GM12874 (cell line): ENCODE measurements at regions not wholly inside any gene's neighbourhood (a gene's known extent, or its start where the extent isn't known, plus 50 kb on each side); places are given as distances from the start of the nearest gene placed in this dataset.

Experiments
- TF ChIP-seq, protein P1 (sequence below): IDR thresholded peaks from 2 replicates; pipeline ENCODE4 v1.5.1; 2011; ENCODE audit warnings: low read depth, mild to moderate bottlenecking, control low read depth, low read length, moderate library complexity; ENCODE audit not compliant: insufficient read depth

DNA sequence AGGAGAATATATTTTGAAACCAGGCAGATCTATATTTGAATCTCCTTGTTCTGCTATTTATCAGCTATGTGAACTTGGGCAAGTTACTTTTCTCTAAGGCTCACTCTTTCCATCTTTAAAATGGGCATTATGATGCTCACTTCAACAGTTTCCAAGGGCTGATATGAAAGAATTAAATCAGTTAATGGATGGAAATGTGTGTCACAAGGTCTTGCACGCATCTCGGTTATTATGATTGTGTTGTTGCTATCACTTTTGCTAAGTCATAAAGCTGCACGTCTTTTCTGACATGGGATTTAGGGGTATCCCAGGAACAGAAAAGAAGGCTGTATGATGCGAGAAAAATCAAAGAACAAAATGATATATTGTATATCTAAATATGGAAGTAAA is 721.5 kb upstream of the TBX3 start:
- TF ChIP-seq, protein P1, sequence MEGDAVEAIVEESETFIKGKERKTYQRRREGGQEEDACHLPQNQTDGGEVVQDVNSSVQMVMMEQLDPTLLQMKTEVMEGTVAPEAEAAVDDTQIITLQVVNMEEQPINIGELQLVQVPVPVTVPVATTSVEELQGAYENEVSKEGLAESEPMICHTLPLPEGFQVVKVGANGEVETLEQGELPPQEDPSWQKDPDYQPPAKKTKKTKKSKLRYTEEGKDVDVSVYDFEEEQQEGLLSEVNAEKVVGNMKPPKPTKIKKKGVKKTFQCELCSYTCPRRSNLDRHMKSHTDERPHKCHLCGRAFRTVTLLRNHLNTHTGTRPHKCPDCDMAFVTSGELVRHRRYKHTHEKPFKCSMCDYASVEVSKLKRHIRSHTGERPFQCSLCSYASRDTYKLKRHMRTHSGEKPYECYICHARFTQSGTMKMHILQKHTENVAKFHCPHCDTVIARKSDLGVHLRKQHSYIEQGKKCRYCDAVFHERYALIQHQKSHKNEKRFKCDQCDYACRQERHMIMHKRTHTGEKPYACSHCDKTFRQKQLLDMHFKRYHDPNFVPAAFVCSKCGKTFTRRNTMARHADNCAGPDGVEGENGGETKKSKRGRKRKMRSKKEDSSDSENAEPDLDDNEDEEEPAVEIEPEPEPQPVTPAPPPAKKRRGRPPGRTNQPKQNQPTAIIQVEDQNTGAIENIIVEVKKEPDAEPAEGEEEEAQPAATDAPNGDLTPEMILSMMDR: no peak

DNA sequence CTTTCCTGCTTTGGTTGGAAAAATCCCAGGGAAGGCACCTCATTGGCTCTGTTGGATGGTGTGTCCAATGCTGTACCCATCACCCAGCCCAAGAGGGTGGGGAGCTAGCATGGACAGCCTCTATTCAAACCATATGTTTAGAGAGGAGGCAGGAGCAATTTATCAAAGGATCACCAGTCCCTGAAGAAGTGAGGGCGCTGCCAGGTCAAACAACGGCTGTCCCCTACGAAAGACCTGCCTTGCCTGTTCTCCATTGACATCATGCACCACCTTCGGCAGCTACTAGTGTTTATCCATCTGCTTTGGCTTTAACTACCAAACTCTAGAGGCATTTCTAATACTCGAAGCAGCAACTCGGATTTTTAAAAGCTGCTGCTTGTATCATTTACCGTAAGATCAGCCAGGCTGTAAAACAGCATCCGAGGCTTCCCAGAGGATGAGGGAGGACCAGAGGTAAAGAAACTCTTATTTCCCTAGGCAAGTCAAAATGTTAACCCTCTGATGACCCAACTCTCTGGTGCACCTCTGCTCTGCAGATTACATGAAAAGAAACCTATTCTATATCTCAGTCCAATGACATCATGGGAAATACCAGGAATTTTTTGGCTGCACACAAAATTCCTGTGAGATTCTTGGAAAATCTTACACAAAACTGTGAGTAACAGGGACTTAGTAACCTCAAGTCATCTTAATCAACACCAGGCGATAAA is 720.9 kb upstream of the TBX3 start:
- TF ChIP-seq, protein P1: no peak

DNA sequence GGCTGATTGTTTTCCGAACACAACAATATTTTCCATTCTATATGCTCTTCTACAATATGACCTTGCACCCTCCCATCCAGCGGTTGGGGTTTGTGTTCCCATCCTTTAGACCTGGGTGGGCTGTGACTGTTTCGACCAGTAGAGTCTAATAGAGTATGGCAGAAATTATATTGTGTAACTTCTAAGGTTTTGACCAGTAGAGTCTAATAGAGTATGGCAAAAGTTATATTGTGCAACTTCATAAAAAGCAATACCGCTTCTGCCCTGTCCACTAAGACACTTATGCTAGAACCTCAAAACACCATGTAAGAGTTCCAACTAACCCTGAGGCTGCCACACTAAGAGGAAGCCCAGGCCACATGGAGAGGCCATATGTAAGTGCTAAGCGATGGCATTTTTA is 719.7 kb upstream of the TBX3 start:
- TF ChIP-seq, protein P1: no peak

DNA sequence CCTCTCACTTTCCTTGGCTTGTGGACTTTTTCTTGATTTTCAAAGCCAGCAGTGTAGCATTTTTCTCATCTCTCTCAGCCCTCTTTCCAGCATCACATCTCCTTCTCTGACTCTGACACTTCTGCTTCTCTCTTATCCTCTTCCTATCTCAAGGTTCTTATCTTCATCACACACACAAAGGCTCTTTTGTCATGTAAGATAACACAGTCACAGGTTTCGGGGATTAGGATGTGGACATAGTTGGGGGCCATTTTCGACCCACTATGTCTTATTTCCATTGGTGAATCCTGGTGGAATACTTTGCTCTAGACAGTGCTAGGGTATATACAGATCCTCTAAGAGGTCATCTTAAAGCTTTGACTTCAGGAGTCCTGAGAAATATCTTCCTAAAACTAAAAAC is 719.3 kb upstream of the TBX3 start:
- TF ChIP-seq, protein P1: no peak

DNA sequence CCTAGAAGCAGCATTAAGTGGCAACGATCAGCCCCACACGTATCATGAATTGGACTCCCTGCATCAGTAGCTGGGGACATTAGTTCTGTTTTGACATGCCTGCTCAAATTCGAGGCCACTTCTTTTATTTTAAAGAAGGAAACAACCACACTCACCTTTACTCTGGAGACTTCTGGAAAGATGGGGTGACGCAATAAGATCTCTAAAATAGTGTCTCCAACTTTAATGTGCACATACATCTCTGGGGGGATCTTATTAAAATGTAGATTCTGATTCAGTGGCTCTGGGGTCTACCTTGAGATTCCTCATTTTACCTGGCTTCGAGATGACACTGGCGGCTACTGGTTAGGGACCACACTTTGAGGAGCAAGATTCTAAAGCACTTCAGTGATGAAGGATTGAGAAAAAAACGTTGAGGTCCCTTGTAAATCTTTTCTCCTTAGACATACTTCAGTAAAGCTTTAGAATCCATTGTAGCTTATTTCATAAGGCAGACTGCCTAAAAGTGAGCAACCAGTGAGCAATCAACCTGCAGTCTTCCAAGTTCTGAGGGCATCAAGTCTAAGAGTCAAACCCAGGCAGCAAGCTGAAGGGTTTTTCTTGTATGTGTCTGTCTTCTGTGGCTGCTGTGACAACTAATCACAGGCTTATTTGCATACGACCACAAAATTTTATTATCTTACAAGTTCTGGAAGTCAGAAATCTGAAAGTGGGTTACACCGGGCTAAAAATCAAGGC is 718.6 kb upstream of the TBX3 start:
- TF ChIP-seq, protein P1: no peak

DNA sequence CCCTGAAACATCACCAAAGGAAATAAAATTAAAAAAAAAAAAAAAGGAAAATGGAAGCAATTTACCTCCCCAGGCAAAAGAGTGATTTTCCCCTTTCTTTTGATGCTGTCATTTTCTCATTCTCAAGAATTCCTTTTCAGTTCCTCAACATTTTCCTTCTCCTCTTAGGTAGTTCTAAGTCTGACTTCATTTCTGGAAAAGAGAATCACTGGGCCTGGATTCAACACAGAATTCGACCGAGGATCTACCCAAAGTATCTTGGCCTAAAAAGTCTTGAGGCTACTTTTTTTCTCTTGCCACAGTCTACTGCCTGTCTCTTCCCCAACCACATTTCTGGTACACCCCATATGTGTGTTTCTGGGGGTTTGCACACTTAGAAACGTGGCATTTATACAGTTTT is 717.8 kb upstream of the TBX3 start:
- TF ChIP-seq, protein P1: no peak

DNA sequence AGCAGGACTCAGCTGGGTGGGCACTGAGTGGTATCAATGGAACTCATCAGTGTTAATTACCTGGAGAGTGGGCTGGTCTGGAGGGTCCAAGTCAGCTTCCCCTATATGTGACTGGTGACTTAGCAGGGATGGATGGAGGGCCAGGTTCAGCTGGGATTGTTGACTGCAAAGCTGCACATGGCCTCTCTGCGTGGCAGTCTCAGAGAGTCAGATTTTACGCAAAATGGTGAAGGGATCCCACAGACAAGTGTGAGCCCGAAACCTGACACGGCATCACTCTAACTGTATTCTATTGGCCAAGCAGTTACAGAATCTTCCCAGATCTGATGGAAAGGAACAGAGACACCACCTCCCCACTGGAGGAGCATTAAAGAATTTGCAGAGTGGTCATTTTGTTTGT is 716.0 kb upstream of the TBX3 start:
- TF ChIP-seq, protein P1: no peak
